ENCODE measurements at regions not wholly inside any gene's neighbourhood (a gene's known extent, or its start where the extent isn't known, plus 50 kb on each side); places are given as distances from the start of the nearest gene placed in this dataset.

- no peaks in the 10 kb centered on the region for H3K27me3 ChIP-seq
- no peaks in the 10 kb centered on the region for H3K36me3 ChIP-seq
- H3K9me3 ChIP-seq: no peaks in the 10 kb centered on the region
- H3K4me3 ChIP-seq (ENCODE audit: low read depth, low read length): no peak overlapping the region
- TF ChIP-seq CTCF (IDR thresholded peaks at IDR 0.05; ENCODE audit: low read depth, low read length): no peak
- H3K4me1 ChIP-seq: no peaks in the 10 kb centered on the region
- no peak for DNase-seq
Observed at GRCh38 chr1:67555461-67556296, 125.5 kb upstream of the SERBP1 start.

- TF ChIP-seq CTCF (IDR thresholded peaks at IDR 0.05; ENCODE audit: low read depth, low read length): no peak
- H3K9me3 ChIP-seq: no peaks in the 10 kb centered on the region
- no peaks in the 10 kb centered on the region for H3K36me3 ChIP-seq
- H3K4me3 ChIP-seq (ENCODE audit: low read depth, low read length): no peak overlapping the region
- H3K27me3 ChIP-seq: no peaks in the 10 kb centered on the region
- no peak for DNase-seq
- H3K4me1 ChIP-seq: no peaks in the 10 kb centered on the region
Observed at GRCh38 chr1:67556297-67556900, 126.2 kb upstream of the SERBP1 start.

GRCh38 chr1:67557696-67558448, 127.1 kb upstream of the GADD45A start:
- H3K4me3 ChIP-seq (ENCODE audit: low read depth, low read length): no peak overlapping the region
- TF ChIP-seq CTCF (IDR thresholded peaks at IDR 0.05; ENCODE audit: low read depth, low read length): no peak
- no peak for DNase-seq
- no peaks in the 10 kb centered on the region for H3K4me1 ChIP-seq
- H3K9me3 ChIP-seq: no peaks in the 10 kb centered on the region
- H3K27me3 ChIP-seq: no peaks in the 10 kb centered on the region
- H3K36me3 ChIP-seq: no peaks in the 10 kb centered on the region

GRCh38 chr1:67558449-67559193, 126.4 kb upstream of the GADD45A start:
- TF ChIP-seq CTCF (IDR thresholded peaks at IDR 0.05; ENCODE audit: low read depth, low read length): no peak
- H3K27me3 ChIP-seq: no peaks in the 10 kb centered on the region
- H3K4me1 ChIP-seq: no peaks in the 10 kb centered on the region
- no peak for DNase-seq
- no peaks in the 10 kb centered on the region for H3K36me3 ChIP-seq
- no peaks in the 10 kb centered on the region for H3K9me3 ChIP-seq
- no peak overlapping the region for H3K4me3 ChIP-seq (ENCODE audit: low read depth, low read length)

GRCh38 chr1:67559222-67559700, 125.7 kb upstream of the GADD45A start:
- no peaks in the 10 kb centered on the region for H3K36me3 ChIP-seq
- no peak for TF ChIP-seq CTCF (IDR thresholded peaks at IDR 0.05; ENCODE audit: low read depth, low read length)
- peak; percentile 20 for DNase-seq
- no peak overlapping the region for H3K4me3 ChIP-seq (ENCODE audit: low read depth, low read length)
- no peaks in the 10 kb centered on the region for H3K4me1 ChIP-seq
- no peaks in the 10 kb centered on the region for H3K27me3 ChIP-seq
- no peaks in the 10 kb centered on the region for H3K9me3 ChIP-seq

All from BE2C (cell line).